HCT116 (cell line): ENCODE measurements at regions not wholly inside any gene's neighbourhood (a gene's known extent, or its start where the extent isn't known, plus 50 kb on each side); places are given as distances from the start of the nearest gene placed in this dataset.
A peak's percentile ranks its signal among the peaks of the same experiment; 100 is the strongest.

Source experiments
- ATAC-seq: fragments of 200-7000 bp; cut with Tn5 transposase; 2 replicates; pipeline ENCODE4 v1.9.1; 2020; ENCODE audit warnings: mild to moderate bottlenecking, moderate library complexity
- BruUV-seq: library from RNA; stranded (reverse); fragments of 400-500 nt; replicated peaks from 2 replicates; lab custom pipeline; 2021; lab: Mats Ljungman, UMichigan
- CTCF ChIA-PET: fragments of 300-600 bp; sonication (Branson Sonifier 250); formaldehyde crosslinking; loops from one replicate; lab custom pipeline; 2021; ENCODE audit warnings: antibody characterized with exemption; lab: Charles Lee
- POLR2A ChIA-PET: fragments of 300-600, 350-600 bp; sonication (Branson Sonifier 250); formaldehyde crosslinking; loops from one replicate; lab custom pipeline; 2021; ENCODE audit warnings: antibody characterized with exemption; lab: Charles Lee
- RAD21 ChIA-PET, 2 experiments: fragments of 300-600 bp; sonication (Branson Sonifier 250); formaldehyde crosslinking; loops; one replicate each; lab custom pipeline; 2023; ENCODE audit warnings: low total read pairs in 2 of 2; ENCODE audit not compliant: uncharacterized antibody in 2 of 2, unreplicated experiment in 2 of 2, low non-redundant PET in 1 of 2; lab: Charles Lee
- DNase-seq: peaks from one replicate; pipeline ENCODE4 v3.0.0-alpha.2; 2010; ENCODE audit warnings: low read depth, low spot score
- H2AFZ ChIP-seq: fragments of 200-600 bp; shearing (Covaris generic), sonication (generic); 2 replicates; pipeline ENCODE4 v1.6.1; 2017; ENCODE audit warnings: low read depth, mixed run types, mixed read lengths, antibody characterized with exemption, low read length; ENCODE audit not compliant: poor library complexity, severe bottlenecking
- H3K27ac ChIP-seq: 2 replicates; pipeline ENCODE4 v1.5.1; 2012; ENCODE audit warnings: low read depth, low read length
- H3K27me3 ChIP-seq: fragments of 200-600 bp; sonication (generic); 2 replicates; pipeline ENCODE4 v1.6.1; 2016; ENCODE audit warnings: mixed run types, low read length, mixed read lengths; ENCODE audit not compliant: insufficient read depth
- H3K36me3 ChIP-seq, 2 experiments: fragments of 200-500 bp in 1 of 2; fragments of 200-600 bp in 1 of 2; sonication (Bioruptor generic) in 1 of 2; sonication (generic) in 1 of 2; 2 replicates each; pipeline versions ENCODE4 v1.5.1 to v1.6.1; 2014 to 2016; ENCODE audit warnings: low read length in 2 of 2, inconsistent platforms in 1 of 2, mixed read lengths in 1 of 2, mixed run types in 1 of 2; ENCODE audit not compliant: insufficient read depth in 2 of 2, control insufficient read depth in 1 of 2
- H3K4me1 ChIP-seq, 2 experiments: fragments of 200-600 bp in 1 of 2; sonication (generic) in 1 of 2; 2 replicates each; pipeline versions ENCODE4 v1.5.1 to v1.6.1; 2012 to 2017; ENCODE audit warnings: low read length in 2 of 2, inconsistent platforms in 1 of 2, mild to moderate bottlenecking in 1 of 2, mixed read lengths in 1 of 2, mixed run types in 1 of 2, moderate library complexity in 1 of 2; ENCODE audit not compliant: insufficient read depth in 2 of 2, control insufficient read depth in 1 of 2
- H3K4me2 ChIP-seq: fragments of 200-600 bp; sonication (generic); 2 replicates; pipeline ENCODE4 v1.6.1; 2017; ENCODE audit warnings: mixed run types, low read length, mixed read lengths
- H3K4me3 ChIP-seq, 2 experiments: fragments of 200-600 bp in 1 of 2; sonication (generic) in 1 of 2; replicated peaks in 1 of 2; 2 replicates each; pipeline ENCODE4 v1.5.1; 2011 to 2016; ENCODE audit warnings: low read length in 2 of 2, control low read depth in 1 of 2, low read depth in 1 of 2, mild to moderate bottlenecking in 1 of 2, mixed read lengths in 1 of 2, mixed run types in 1 of 2
- H3K79me2 ChIP-seq: fragments of 200-600 bp; sonication (generic); 2 replicates; pipeline ENCODE4 v1.6.1; 2017; ENCODE audit warnings: mild to moderate bottlenecking, mixed run types, low read length, moderate library complexity, mixed read lengths; ENCODE audit not compliant: insufficient read depth
- H3K9ac ChIP-seq: fragments of 200-600 bp; sonication (generic); 2 replicates; pipeline ENCODE4 v1.6.1; 2016; ENCODE audit warnings: low read length, mixed read lengths
- H3K9me2 ChIP-seq: fragments of 200-600 bp; sonication (generic), shearing (Covaris generic); 2 replicates; pipeline ENCODE4 v1.6.1; 2017; ENCODE audit warnings: mixed run types, mild to moderate bottlenecking, moderate library complexity; ENCODE audit not compliant: insufficient read depth
- H3K9me3 ChIP-seq, 2 experiments: fragments of 200-500 bp in 1 of 2; fragments of 200-600 bp in 1 of 2; sonication (Bioruptor generic) in 1 of 2; sonication (generic) in 1 of 2; 2 replicates each; pipeline ENCODE4 v1.6.1; 2014 to 2017; ENCODE audit warnings: low read length in 2 of 2, mixed read lengths in 2 of 2, inconsistent platforms in 1 of 2, low read depth in 1 of 2, mild to moderate bottlenecking in 1 of 2, mixed run types in 1 of 2, moderate library complexity in 1 of 2; ENCODE audit not compliant: control insufficient read depth in 1 of 2, insufficient read depth in 1 of 2
- H4K20me1 ChIP-seq: fragments of 200-600 bp; sonication (generic), shearing (Covaris generic); 2 replicates; pipeline ENCODE4 v1.6.1; 2017; ENCODE audit warnings: mixed run types, mild to moderate bottlenecking, moderate library complexity; ENCODE audit not compliant: insufficient read depth
- CBX3 ChIP-seq: IDR thresholded peaks from 2 replicates; pipeline ENCODE4 v1.6.1; 2012; ENCODE audit warnings: low read depth
- CEBPB ChIP-seq: IDR thresholded peaks from 2 replicates; pipeline ENCODE4 v1.6.1; 2012; ENCODE audit warnings: low read depth
- ELF1 ChIP-seq: IDR thresholded peaks from 2 replicates; pipeline ENCODE4 v1.6.1; 2012; ENCODE audit warnings: low read depth, borderline replicate concordance
- EZH2 ChIP-seq: fragments of 200-600 bp; sonication (generic); IDR thresholded peaks from 2 replicates; pipeline ENCODE4 v1.6.1; 2017; ENCODE audit warnings: antibody characterized with exemption, mixed run types
- EZH2phosphoT487 ChIP-seq: fragments of 200-600 bp; IDR thresholded peaks from 2 replicates; pipeline ENCODE4 v1.6.1; 2018; ENCODE audit warnings: antibody characterized with exemption, borderline replicate concordance
- FOSL1 ChIP-seq: IDR thresholded peaks from 2 replicates; pipeline ENCODE4 v1.6.1; 2012; ENCODE audit warnings: low read depth
- JUND ChIP-seq: IDR thresholded peaks from 2 replicates; pipeline ENCODE4 v1.6.1; 2012
- POLR2A ChIP-seq: IDR thresholded peaks from 2 replicates; pipeline ENCODE4 v1.7.0; 2011; ENCODE audit warnings: borderline replicate concordance; ENCODE audit not compliant: insufficient read depth, insufficient read length; ENCODE audit errors: extremely low read depth
- POLR2AphosphoS5 ChIP-seq: IDR thresholded peaks from 2 replicates; pipeline ENCODE4 v1.6.1; 2011; ENCODE audit warnings: mild to moderate bottlenecking, low read depth, low read length, moderate library complexity
- SIN3A ChIP-seq: IDR thresholded peaks from 2 replicates; pipeline ENCODE4 v1.6.1; 2012; ENCODE audit warnings: low read depth
- SP1 ChIP-seq: IDR thresholded peaks from 2 replicates; pipeline ENCODE4 v1.6.1; 2012; ENCODE audit warnings: low read depth
- TCF7L2 ChIP-seq: IDR thresholded peaks from 2 replicates; pipeline ENCODE4 v1.7.0; 2011; ENCODE audit warnings: borderline replicate concordance, inconsistent platforms; ENCODE audit not compliant: insufficient read depth, insufficient read length; ENCODE audit errors: extremely low read depth
- YY1 ChIP-seq: IDR thresholded peaks from 2 replicates; pipeline ENCODE4 v1.6.1; 2011; ENCODE audit warnings: low read length, low read depth, moderate library complexity, mild to moderate bottlenecking; ENCODE audit not compliant: insufficient replicate concordance; ENCODE audit errors: extremely low read depth
- ZNF274 ChIP-seq: fragments of 200-500 bp; sonication (Bioruptor generic); IDR thresholded peaks from 2 replicates; pipeline ENCODE4 v1.6.1; 2014; ENCODE audit warnings: mild to moderate bottlenecking, low read depth, low read length, inconsistent platforms
- intact Hi-C: fragments of 100-400 bp; cut with micrococcal nuclease; formaldehyde crosslinking; loops from 2 replicates; pipeline ENCODE4 v1.10.0; 2022
- TF ChIP-seq, protein P1 (sequence below): IDR thresholded peaks from 2 replicates; pipeline ENCODE4 v1.6.1; 2011; ENCODE audit warnings: mild to moderate bottlenecking, low read length, moderate library complexity; ENCODE audit not compliant: insufficient replicate concordance; ENCODE audit errors: extremely low read depth
- TF ChIP-seq, protein P2 (sequence below): IDR thresholded peaks from 2 replicates; pipeline ENCODE4 v1.6.1; 2012; ENCODE audit warnings: low read depth
- TF ChIP-seq, protein P3 (sequence below): IDR thresholded peaks from 2 replicates; pipeline ENCODE4 v1.6.1; 2012
- TF ChIP-seq, protein P4 (sequence below): IDR thresholded peaks from 2 replicates; pipeline ENCODE4 v1.6.1; 2012

DNA sequence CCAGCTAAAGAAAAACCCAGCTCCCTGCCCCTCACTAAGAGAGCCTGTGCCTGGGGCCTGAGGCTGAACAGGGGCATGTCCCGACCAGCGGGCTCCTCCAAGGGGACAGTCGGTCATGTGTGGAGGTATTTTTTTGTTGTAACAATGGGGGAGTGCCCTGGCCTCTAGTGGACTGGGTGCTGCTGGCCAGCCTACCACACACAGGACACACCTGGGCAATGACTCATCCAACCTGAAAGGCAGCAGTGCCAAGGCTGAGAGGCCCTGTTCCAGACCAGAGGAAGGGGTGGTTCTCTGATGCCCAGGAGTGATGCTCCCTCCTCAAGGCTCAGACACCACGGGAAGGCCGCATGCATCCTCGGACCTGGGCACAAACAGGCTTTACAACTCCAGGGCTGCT, 181.5 kb downstream of the OLFM1 start:
- no peak for ATAC-seq
- TF ChIP-seq POLR2AphosphoS5: no peak
- no peak for TF ChIP-seq POLR2A
- TF ChIP-seq ELF1: no peak
- TF ChIP-seq ZNF274: no peak
- TF ChIP-seq, protein P1, sequence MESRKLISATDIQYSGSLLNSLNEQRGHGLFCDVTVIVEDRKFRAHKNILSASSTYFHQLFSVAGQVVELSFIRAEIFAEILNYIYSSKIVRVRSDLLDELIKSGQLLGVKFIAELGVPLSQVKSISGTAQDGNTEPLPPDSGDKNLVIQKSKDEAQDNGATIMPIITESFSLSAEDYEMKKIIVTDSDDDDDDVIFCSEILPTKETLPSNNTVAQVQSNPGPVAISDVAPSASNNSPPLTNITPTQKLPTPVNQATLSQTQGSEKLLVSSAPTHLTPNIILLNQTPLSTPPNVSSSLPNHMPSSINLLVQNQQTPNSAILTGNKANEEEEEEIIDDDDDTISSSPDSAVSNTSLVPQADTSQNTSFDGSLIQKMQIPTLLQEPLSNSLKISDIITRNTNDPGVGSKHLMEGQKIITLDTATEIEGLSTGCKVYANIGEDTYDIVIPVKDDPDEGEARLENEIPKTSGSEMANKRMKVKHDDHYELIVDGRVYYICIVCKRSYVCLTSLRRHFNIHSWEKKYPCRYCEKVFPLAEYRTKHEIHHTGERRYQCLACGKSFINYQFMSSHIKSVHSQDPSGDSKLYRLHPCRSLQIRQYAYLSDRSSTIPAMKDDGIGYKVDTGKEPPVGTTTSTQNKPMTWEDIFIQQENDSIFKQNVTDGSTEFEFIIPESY: no peak
- TF ChIP-seq CEBPB: no peak
- TF ChIP-seq, protein P2, sequence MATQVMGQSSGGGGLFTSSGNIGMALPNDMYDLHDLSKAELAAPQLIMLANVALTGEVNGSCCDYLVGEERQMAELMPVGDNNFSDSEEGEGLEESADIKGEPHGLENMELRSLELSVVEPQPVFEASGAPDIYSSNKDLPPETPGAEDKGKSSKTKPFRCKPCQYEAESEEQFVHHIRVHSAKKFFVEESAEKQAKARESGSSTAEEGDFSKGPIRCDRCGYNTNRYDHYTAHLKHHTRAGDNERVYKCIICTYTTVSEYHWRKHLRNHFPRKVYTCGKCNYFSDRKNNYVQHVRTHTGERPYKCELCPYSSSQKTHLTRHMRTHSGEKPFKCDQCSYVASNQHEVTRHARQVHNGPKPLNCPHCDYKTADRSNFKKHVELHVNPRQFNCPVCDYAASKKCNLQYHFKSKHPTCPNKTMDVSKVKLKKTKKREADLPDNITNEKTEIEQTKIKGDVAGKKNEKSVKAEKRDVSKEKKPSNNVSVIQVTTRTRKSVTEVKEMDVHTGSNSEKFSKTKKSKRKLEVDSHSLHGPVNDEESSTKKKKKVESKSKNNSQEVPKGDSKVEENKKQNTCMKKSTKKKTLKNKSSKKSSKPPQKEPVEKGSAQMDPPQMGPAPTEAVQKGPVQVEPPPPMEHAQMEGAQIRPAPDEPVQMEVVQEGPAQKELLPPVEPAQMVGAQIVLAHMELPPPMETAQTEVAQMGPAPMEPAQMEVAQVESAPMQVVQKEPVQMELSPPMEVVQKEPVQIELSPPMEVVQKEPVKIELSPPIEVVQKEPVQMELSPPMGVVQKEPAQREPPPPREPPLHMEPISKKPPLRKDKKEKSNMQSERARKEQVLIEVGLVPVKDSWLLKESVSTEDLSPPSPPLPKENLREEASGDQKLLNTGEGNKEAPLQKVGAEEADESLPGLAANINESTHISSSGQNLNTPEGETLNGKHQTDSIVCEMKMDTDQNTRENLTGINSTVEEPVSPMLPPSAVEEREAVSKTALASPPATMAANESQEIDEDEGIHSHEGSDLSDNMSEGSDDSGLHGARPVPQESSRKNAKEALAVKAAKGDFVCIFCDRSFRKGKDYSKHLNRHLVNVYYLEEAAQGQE: no peak
- TF ChIP-seq SIN3A: no peak
- TF ChIP-seq, protein P3, sequence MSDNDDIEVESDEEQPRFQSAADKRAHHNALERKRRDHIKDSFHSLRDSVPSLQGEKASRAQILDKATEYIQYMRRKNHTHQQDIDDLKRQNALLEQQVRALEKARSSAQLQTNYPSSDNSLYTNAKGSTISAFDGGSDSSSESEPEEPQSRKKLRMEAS: no peak
- no peak for TF ChIP-seq CBX3
- TF ChIP-seq EZH2: no peak
- no peak for TF ChIP-seq EZH2phosphoT487
- 0 out of 2 replicates have a peak, but pooled peaks have one; percentile 35 for TF ChIP-seq JUND
- no peak for TF ChIP-seq YY1
- TF ChIP-seq FOSL1: 0 out of 2 replicates have a peak, but pooled peaks have one; percentile 16
- no peak for TF ChIP-seq TCF7L2
- TF ChIP-seq SP1: no peak
- TF ChIP-seq, protein P4, sequence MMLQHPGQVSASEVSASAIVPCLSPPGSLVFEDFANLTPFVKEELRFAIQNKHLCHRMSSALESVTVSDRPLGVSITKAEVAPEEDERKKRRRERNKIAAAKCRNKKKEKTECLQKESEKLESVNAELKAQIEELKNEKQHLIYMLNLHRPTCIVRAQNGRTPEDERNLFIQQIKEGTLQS: no peak
- H3K9me2 ChIP-seq: no peaks in the 10 kb centered on the region
- H3K4me3 ChIP-seq: no peak overlapping the region
- H3K9ac ChIP-seq: no peak overlapping the region
- no peak for DNase-seq
- no peaks in the 10 kb centered on the region for H4K20me1 ChIP-seq
- RAD21 ChIA-PET: no interaction called here
- 0 out of 2 replicates have a peak overlapping the region, but pooled peaks have one; percentile 12 for H3K4me2 ChIP-seq
- no peak overlapping the region for H3K27ac ChIP-seq
- no peaks in the 10 kb centered on the region for H3K36me3 ChIP-seq
- H3K9me3 ChIP-seq: no peaks in the 10 kb centered on the region
- H3K79me2 ChIP-seq: no peaks in the 10 kb centered on the region
- H3K27me3 ChIP-seq: peaks cover 23% of the 10 kb centered on the region; the same call in 1 of the 2 replicates
- POLR2A ChIA-PET: no interaction called here
- intact Hi-C loops: no loop called here
- CTCF ChIA-PET: no interaction called here
- H2AFZ ChIP-seq: no peak overlapping the region
- BruUV-seq: no TSS peak
- H3K4me1 ChIP-seq: peaks cover 5 to 7% of the 10 kb centered on the region in 2 experiments; a peak in 3 of 4 replicates
